Loucy (cell line): ENCODE measurements at regions not wholly inside any gene's neighbourhood (a gene's known extent, or its start where the extent isn't known, plus 50 kb on each side); places are given as distances from the start of the nearest gene placed in this dataset.

Experiments used
- H2AFZ ChIP-seq: fragments of 200-600 bp; sonication (generic); 2 replicates; pipeline ENCODE4 v1.6.0; 2016; ENCODE audit warnings: antibody characterized with exemption, mild to moderate bottlenecking, low read length, moderate library complexity
- H3F3A ChIP-seq: fragments of 200-600 bp; 2 replicates; pipeline ENCODE4 v1.6.0; 2016; ENCODE audit warnings: antibody characterized with exemption, low read depth, mild to moderate bottlenecking
- H3K27me3 ChIP-seq: fragments of 200-600 bp; sonication (generic); 2 replicates; pipeline ENCODE4 v1.6.1; 2014; ENCODE audit warnings: low read length, mild to moderate bottlenecking; ENCODE audit not compliant: insufficient read depth, poor library complexity, severe bottlenecking
- H3K36me3 ChIP-seq: fragments of 200-600 bp; sonication (generic); 2 replicates; pipeline ENCODE4 v1.6.1; 2016; ENCODE audit warnings: low read length; ENCODE audit not compliant: insufficient read depth
- H3K4me1 ChIP-seq: fragments of 200-600 bp; sonication (generic); 2 replicates; pipeline ENCODE4 v1.5.1; 2014; ENCODE audit warnings: low read length, mild to moderate bottlenecking; ENCODE audit not compliant: insufficient read depth, poor library complexity, severe bottlenecking
- H3K4me2 ChIP-seq: fragments of 200-600 bp; sonication (generic); 2 replicates; pipeline ENCODE4 v1.6.0; 2014; ENCODE audit warnings: antibody characterized with exemption, low read length, low read depth, mild to moderate bottlenecking; ENCODE audit not compliant: poor library complexity, severe bottlenecking
- H3K4me3 ChIP-seq: fragments of 200-600 bp; sonication (generic); 2 replicates; pipeline ENCODE4 v1.5.1; 2014; ENCODE audit warnings: low read length, mild to moderate bottlenecking, mixed read lengths; ENCODE audit not compliant: poor library complexity, severe bottlenecking
- H3K79me2 ChIP-seq: fragments of 200-600 bp; sonication (generic); 2 replicates; pipeline ENCODE4 v1.6.1; 2014; ENCODE audit warnings: low read length; ENCODE audit not compliant: insufficient read depth
- H3K9ac ChIP-seq: fragments of 200-600 bp; sonication (generic); 2 replicates; pipeline ENCODE4 v1.6.0; 2014; ENCODE audit warnings: mild to moderate bottlenecking, low read depth, low read length, moderate library complexity; ENCODE audit not compliant: poor library complexity, severe bottlenecking
- H3K9me2 ChIP-seq: fragments of 200-600 bp; sonication (generic); replicated peaks from 2 replicates; pipeline ENCODE4 v1.6.1; 2016; ENCODE audit warnings: low read depth, low read length, mixed read lengths
- H3K9me3 ChIP-seq: fragments of 200-600 bp; sonication (generic); 2 replicates; pipeline ENCODE4 v1.6.1; 2014; ENCODE audit warnings: mild to moderate bottlenecking, antibody characterized with exemption, low read length, low read depth; ENCODE audit not compliant: insufficient read depth
- H4K20me1 ChIP-seq: fragments of 200-600 bp; sonication (generic); 2 replicates; pipeline ENCODE4 v1.6.0; 2014; ENCODE audit warnings: antibody characterized with exemption, low read length, mild to moderate bottlenecking; ENCODE audit not compliant: insufficient read depth, poor library complexity, severe bottlenecking
- EZH2phosphoT487 ChIP-seq: fragments of 200-600 bp; IDR thresholded peaks from 2 replicates; pipeline ENCODE4 v1.6.1; 2018; ENCODE audit warnings: antibody characterized with exemption, mild to moderate bottlenecking, moderate library complexity, borderline replicate concordance
- TF ChIP-seq, protein P1 (sequence below): fragments of 200-600 bp; sonication (generic); conservative IDR thresholded peaks from 2 replicates; pipeline ENCODE4 v1.5.1; 2014; ENCODE audit warnings: mild to moderate bottlenecking, antibody characterized with exemption, low read length

DNA sequence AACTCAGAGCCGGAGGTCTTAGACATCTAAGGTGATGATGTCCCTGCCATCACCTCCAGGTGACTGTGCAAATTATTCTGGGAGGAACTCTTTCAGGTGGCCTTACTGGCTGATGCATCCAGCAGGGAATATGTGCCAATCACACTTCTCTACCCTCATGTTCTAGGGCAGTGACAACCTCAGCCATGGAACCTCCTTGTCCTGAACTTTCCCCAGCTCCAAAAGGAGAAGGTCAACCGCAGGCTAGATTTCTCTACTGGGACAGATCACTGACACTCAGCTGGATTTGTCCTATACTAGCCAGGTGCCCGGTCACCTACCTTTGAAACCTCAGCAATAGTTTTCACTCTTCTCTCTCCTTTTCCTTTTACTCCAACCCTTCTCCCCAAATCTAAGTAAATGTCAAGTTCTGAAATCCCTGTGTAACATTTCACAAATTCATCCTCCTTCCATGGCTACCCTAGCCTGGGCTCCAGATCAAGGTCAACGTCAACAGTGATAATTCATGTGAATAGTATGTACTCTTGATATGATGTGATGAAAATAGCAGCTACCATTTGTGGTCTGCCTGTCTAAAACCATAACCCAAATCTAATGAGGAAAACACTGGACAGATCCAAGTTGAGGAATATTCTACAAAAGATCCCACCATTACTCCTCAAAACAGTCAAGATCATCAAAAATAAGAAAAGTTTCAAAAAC lies 115.0 kb upstream of the EGLN3 start:
- Histone ChIP-seq H3K9me3 (no peaks in the 10 kb centered on the region), H3F3A (no peaks in the 10 kb centered on the region), H3K36me3 (no peaks in the 10 kb centered on the region), H3K27me3 (no peaks in the 10 kb centered on the region), H3K9ac (no peak overlapping the region), H3K4me1 (no peaks in the 10 kb centered on the region), H3K4me3 (no peak overlapping the region), H3K79me2 (no peaks in the 10 kb centered on the region), H3K9me2 (no peaks in the 10 kb centered on the region), H2AFZ (no peak overlapping the region), H4K20me1 (no peaks in the 10 kb centered on the region), H3K4me2 (no peak overlapping the region)
- TF ChIP-seq EZH2phosphoT487 = no peak
- TF ChIP-seq, protein P1, sequence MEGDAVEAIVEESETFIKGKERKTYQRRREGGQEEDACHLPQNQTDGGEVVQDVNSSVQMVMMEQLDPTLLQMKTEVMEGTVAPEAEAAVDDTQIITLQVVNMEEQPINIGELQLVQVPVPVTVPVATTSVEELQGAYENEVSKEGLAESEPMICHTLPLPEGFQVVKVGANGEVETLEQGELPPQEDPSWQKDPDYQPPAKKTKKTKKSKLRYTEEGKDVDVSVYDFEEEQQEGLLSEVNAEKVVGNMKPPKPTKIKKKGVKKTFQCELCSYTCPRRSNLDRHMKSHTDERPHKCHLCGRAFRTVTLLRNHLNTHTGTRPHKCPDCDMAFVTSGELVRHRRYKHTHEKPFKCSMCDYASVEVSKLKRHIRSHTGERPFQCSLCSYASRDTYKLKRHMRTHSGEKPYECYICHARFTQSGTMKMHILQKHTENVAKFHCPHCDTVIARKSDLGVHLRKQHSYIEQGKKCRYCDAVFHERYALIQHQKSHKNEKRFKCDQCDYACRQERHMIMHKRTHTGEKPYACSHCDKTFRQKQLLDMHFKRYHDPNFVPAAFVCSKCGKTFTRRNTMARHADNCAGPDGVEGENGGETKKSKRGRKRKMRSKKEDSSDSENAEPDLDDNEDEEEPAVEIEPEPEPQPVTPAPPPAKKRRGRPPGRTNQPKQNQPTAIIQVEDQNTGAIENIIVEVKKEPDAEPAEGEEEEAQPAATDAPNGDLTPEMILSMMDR = no peak

DNA sequence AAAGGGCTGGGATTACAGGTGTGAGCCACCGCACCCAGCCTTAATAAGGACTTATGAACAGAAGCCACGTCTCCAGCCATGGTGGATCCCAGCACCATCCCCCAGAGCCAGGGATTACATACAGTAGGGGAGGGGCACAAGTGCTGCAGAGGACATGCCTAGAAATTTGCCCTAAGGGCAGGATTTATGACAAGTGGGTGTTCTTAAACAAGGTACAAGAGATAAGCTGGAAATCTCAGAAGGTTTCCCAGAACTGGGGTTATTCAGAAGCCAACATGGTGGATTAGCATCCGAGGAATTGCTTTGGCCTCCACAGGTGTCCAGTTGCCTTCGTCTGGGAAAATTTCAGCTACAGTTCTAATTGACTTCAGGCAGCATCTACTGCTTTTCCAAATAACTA lies 114.4 kb upstream of the EGLN3 start:
- H3K4me1 ChIP-seq = no peaks in the 10 kb centered on the region
- H3K79me2 ChIP-seq = no peaks in the 10 kb centered on the region
- H4K20me1 ChIP-seq = no peaks in the 10 kb centered on the region
- H2AFZ ChIP-seq = no peak overlapping the region
- H3K9ac ChIP-seq = no peak overlapping the region
- H3K36me3 ChIP-seq = no peaks in the 10 kb centered on the region
- H3K9me3 ChIP-seq = no peaks in the 10 kb centered on the region
- no peak for TF ChIP-seq EZH2phosphoT487
- TF ChIP-seq, protein P1 = no peak
- H3F3A ChIP-seq = no peaks in the 10 kb centered on the region
- H3K27me3 ChIP-seq = no peaks in the 10 kb centered on the region
- H3K4me2 ChIP-seq = no peak overlapping the region
- H3K4me3 ChIP-seq = no peak overlapping the region
- no peaks in the 10 kb centered on the region for H3K9me2 ChIP-seq

DNA sequence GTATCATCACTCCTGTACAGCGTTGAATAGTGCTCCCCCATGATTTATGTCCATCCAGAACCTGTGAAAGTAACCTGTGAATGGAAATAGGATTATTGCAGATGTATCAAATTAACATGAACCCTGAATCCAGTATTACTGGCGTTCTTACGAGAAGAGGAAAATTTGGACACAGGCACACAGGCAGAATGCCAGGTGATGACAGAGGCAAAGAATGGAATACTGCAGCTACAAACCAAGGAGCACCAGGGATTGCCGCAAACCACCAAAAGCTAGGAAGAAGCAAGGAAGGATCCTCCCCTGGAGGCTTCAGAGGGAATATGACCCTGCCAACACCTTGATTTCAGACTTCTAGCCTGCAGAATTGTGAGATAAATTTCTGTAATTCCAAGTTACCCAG lies 113.5 kb upstream of the EGLN3 start:
- Histone ChIP-seq H3K4me3 (no peak overlapping the region), H3K36me3 (no peaks in the 10 kb centered on the region), H3K4me2 (no peak overlapping the region), H3K4me1 (no peaks in the 10 kb centered on the region), H3K79me2 (no peaks in the 10 kb centered on the region), H3K27me3 (no peaks in the 10 kb centered on the region), H3K9me2 (no peaks in the 10 kb centered on the region), H3K9ac (no peak overlapping the region), H4K20me1 (no peaks in the 10 kb centered on the region), H2AFZ (no peak overlapping the region), H3F3A (no peaks in the 10 kb centered on the region), H3K9me3 (no peaks in the 10 kb centered on the region)
- TF ChIP-seq, protein P1 = no peak
- TF ChIP-seq EZH2phosphoT487 = no peak
